ENCODE measurements at regions not wholly inside any gene's neighbourhood (a gene's known extent, or its start where the extent isn't known, plus 50 kb on each side); places are given as distances from the start of the nearest gene placed in this dataset.

- Histone ChIP-seq H4K5ac (ENCODE audit: insufficient read length, low read depth, low read length) (no peak overlapping the region), H3K27me3 (replicated peaks in 1 of 4; ENCODE audit: control insufficient read depth in 3 of 4, extremely low read depth in 1 of 4, insufficient read depth in 3 of 4, low read length in 3 of 4) (no peaks in the 10 kb centered on the region), H3K4me2 (ENCODE audit: insufficient read depth in 1 of 2, low read depth in 2 of 2, low read length in 2 of 2) (no peak overlapping the region), H4K91ac (replicated peaks; ENCODE audit: insufficient read length, low read length) (no peak overlapping the region), H3K79me1 (ENCODE audit: low read depth, low read length) (no peaks in the 10 kb centered on the region), H2BK5ac (ENCODE audit: low read depth, low read length) (no peak overlapping the region), H4K8ac (ENCODE audit: extremely low read depth, insufficient read depth, low read length) (no peak overlapping the region), H2AFZ (ENCODE audit: low read length) (no peak overlapping the region), H3K9me3 (ENCODE audit: insufficient read depth in 2 of 2, low read depth in 1 of 2, low read length in 1 of 2) (no peaks in the 10 kb centered on the region), H3K56ac (replicated peaks; ENCODE audit: insufficient read length, low read depth, low read length) (no peak overlapping the region), H2BK12ac (ENCODE audit: low read depth, low read length) (no peak overlapping the region), H3K4ac (replicated peaks; ENCODE audit: insufficient read length, low read depth, low read length) (no peak overlapping the region), H2BK120ac (replicated peaks; ENCODE audit: low read depth, low read length) (no peak overlapping the region), H3K79me2 (ENCODE audit: control insufficient read depth in 1 of 2, insufficient read depth in 2 of 2, low read length in 2 of 2) (no peaks in the 10 kb centered on the region), H3K4me3 (ENCODE audit: extremely low read depth in 1 of 4, insufficient read depth in 2 of 4, low read depth in 3 of 4, low read length in 4 of 4) (no peak overlapping the region), H3K23ac (ENCODE audit: insufficient read length) (no peak overlapping the region), H2BK20ac (ENCODE audit: low read length) (no peak overlapping the region), H2AK5ac (ENCODE audit: low read depth, low read length) (no peak overlapping the region), H3K23me2 (ENCODE audit: low read depth, low read length) (no peaks in the 10 kb centered on the region), H4K20me1 (replicated peaks in 1 of 2; ENCODE audit: control insufficient read depth in 1 of 2, insufficient read depth in 2 of 2, low read length in 2 of 2) (no peaks in the 10 kb centered on the region), H3K14ac (ENCODE audit: insufficient read length) (no peak overlapping the region), H3K36me3 (ENCODE audit: control insufficient read depth in 2 of 4, insufficient read depth in 4 of 4, low read length in 3 of 4) (no peaks in the 10 kb centered on the region), H2BK15ac (ENCODE audit: low read length) (no peak overlapping the region), H3K27ac (ENCODE audit: low read depth, low read length) (no peak overlapping the region), H3K18ac (ENCODE audit: extremely low read depth, low read length) (no peak overlapping the region), H3K9ac (replicated peaks in 1 of 4; ENCODE audit: extremely low read depth in 1 of 4, low read depth in 3 of 4, low read length in 3 of 4) (no peak overlapping the region), H3K4me1 (replicated peaks in 1 of 4; ENCODE audit: control insufficient read depth in 3 of 4, insufficient read depth in 4 of 4, low read length in 3 of 4) (no peaks in the 10 kb centered on the region)
- ChIA-PET CTCF (ENCODE audit: partially characterized antibody) (interaction anchor here (0.7 to 1.8 kb wide), 6 partner anchors 9 to 71 kb away, joined by 3 to 7 read pairs (median 4); no protein-coding TSS in a partner anchor), POLR2A (ENCODE audit: partially characterized antibody) (no interaction called here)
- TF ChIP-seq CTCF (IDR thresholded peaks at IDR 0.05; ENCODE audit: control extremely low read depth in 1 of 3, insufficient read depth in 1 of 3, low read depth in 1 of 3, low read length in 3 of 3) (peak; percentile 39 to 57 (median 54)), RAD21 (IDR thresholded peaks at IDR 0.05 in 1 of 2, conservative IDR thresholded peaks at IDR 0.05 in 1 of 2; ENCODE audit: low read depth in 2 of 2, low read length in 2 of 2) (peak; percentile 56 to 59), SIX5 (IDR thresholded peaks at IDR 0.05; ENCODE audit: low read depth, low read length) (no peak), TAF1 (IDR thresholded peaks at IDR 0.05; ENCODE audit: low read depth, low read length) (no peak)
- DNase-seq (ENCODE audit: low read depth in 1 of 2, low spot score in 2 of 2) (no peak), FAIRE-seq (no peak)
- WGBS, 2 experiments (ENCODE audit: extremely low coverage in 1 of 2, insufficient coverage in 1 of 2, insufficient read length in 1 of 2, insufficient replicate concordance in 2 of 2, low coverage in 1 of 2, low lambda C conversion rate in 2 of 2, missing lambda C conversion rate in 1 of 2), result 81% methylated on average over 5 of the region's 5 CpGs; no CpG with 5 or more reads in 1 of the 2 experiments
These were observed 207.0 kb upstream of the ZNF507 start for GRCh38 chr19:32138416-32138815.
